CD4-positive, alpha-beta T cell (primary cell): ENCODE measurements at regions not wholly inside any gene's neighbourhood (a gene's known extent, or its start where the extent isn't known, plus 50 kb on each side); places are given as distances from the start of the nearest gene placed in this dataset.
A peak's percentile ranks its signal among the peaks of the same experiment; 100 is the strongest.
"Not testable (repeated sequence)": the region's sequence is repeated elsewhere in the genome, so short reads cannot be mapped to it uniquely, and the experiment has no call there.

Source experiments
- ATAC-seq: fragments of 200-7000 bp; cut with Tn5 transposase; one replicate; pipeline ENCODE4 v1.10.0; 2022; ENCODE audit warnings: mild to moderate bottlenecking; ENCODE audit not compliant: poor library complexity
- CTCF ChIA-PET: fragments of 350-600 bp; sonication (Branson Sonifier 250); formaldehyde crosslinking; loops from one replicate; lab custom pipeline; 2021; ENCODE audit warnings: antibody characterized with exemption, inconsistent platforms; lab: Charles Lee
- POLR2A ChIA-PET: fragments of 350-600 bp; sonication (Branson Sonifier 250); formaldehyde crosslinking; loops from one replicate; lab custom pipeline; 2021; ENCODE audit warnings: antibody characterized with exemption, inconsistent platforms; lab: Charles Lee
- DNase-seq, 14 experiments: peaks; one replicate each; pipeline ENCODE4 v3.0.0-alpha.2; 2013 to 2020; ENCODE audit warnings: mixed read lengths in 2 of 14
- H3K27ac ChIP-seq, 2 donors: one replicate each; pipeline versions ENCODE4 v1.5.1 to v1.7.0; 2013; ENCODE audit warnings: low read length in 2 of 2, low read depth in 1 of 2, mild to moderate bottlenecking in 1 of 2
- H3K27me3 ChIP-seq, 2 experiments: 1 replicate in 1 of 2; 2 replicates in 1 of 2; pipeline versions ENCODE4 v1.6.1 to v1.7.0; 2013; ENCODE audit warnings: low read length in 2 of 2, control low read depth in 1 of 2, mild to moderate bottlenecking in 1 of 2, moderate library complexity in 1 of 2; ENCODE audit not compliant: insufficient read depth in 2 of 2, control insufficient read depth in 1 of 2
- H3K36me3 ChIP-seq: one replicate; pipeline ENCODE4 v1.6.1; 2013; ENCODE audit warnings: low read length, control low read depth; ENCODE audit not compliant: insufficient read depth
- H3K4me1 ChIP-seq: one replicate; pipeline ENCODE4 v1.6.1; 2013; ENCODE audit warnings: low read length, control low read depth; ENCODE audit not compliant: insufficient read depth
- H3K4me3 ChIP-seq: one replicate; pipeline ENCODE4 v1.5.1; 2013; ENCODE audit warnings: mild to moderate bottlenecking, low read length, moderate library complexity
- H3K9me3 ChIP-seq, 2 experiments: 1 replicate in 1 of 2; 2 replicates in 1 of 2; pipeline versions ENCODE4 v1.6.1 to v1.7.0; 2013; ENCODE audit warnings: low read length in 2 of 2, mild to moderate bottlenecking in 2 of 2, control low read depth in 1 of 2, moderate library complexity in 1 of 2; ENCODE audit not compliant: control insufficient read depth in 1 of 2, insufficient read depth in 1 of 2
- H3K27ac Mint-ChIP-seq: one replicate; pipeline ENCODE4 v1.8.0; 2020; ENCODE audit warnings: mixed read lengths
- H3K27me3 Mint-ChIP-seq: one replicate; pipeline ENCODE4 v1.8.0; 2021; ENCODE audit warnings: mixed read lengths
- H3K36me3 Mint-ChIP-seq: one replicate; pipeline ENCODE4 v1.8.0; 2021; ENCODE audit warnings: low read depth, mixed read lengths
- H3K4me1 Mint-ChIP-seq: one replicate; pipeline ENCODE4 v1.8.0; 2021; ENCODE audit warnings: low read depth, mixed read lengths
- H3K4me3 Mint-ChIP-seq: one replicate; pipeline ENCODE4 v1.8.0; 2020; ENCODE audit warnings: mild to moderate bottlenecking, mixed read lengths
- H3K9me3 Mint-ChIP-seq: one replicate; pipeline ENCODE4 v1.8.0; 2020; ENCODE audit warnings: mixed read lengths
- intact Hi-C, 2 experiments: fragments of 100-400 bp; cut with DNase I in 1 of 2; cut with micrococcal nuclease in 1 of 2; formaldehyde crosslinking; loops; one replicate each; pipeline versions ENCODE4 v1.15.1 to v1.9.0; 2023 to 2025; cut with DNase I, micrococcal nuclease
- TF ChIP-seq, protein P1 (sequence below): fragments of 200-600 bp; IDR thresholded peaks from one replicate; pipeline ENCODE4 v1.8.0; 2022; ENCODE audit warnings: antibody characterized with exemption, mild to moderate bottlenecking

DNA sequence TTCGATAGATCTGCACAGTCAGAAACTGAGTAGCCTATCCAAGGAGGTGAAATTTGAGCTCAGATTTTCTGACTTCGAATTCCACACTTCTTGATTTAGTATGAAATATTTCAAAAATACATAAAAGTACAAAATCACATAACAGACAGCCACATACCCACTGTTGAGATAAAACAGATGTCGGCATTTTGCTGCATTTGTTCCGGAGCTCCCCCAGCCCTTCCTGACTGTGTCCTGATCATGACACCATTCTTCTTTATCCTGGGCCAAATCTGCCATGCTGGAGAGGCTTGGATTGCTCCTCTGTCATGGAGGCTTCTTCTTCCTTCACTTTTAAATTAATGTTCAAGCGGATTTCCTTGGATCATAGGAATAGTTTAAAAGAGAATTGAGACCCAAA is 124.2 kb upstream of the RBPJ start:
- Histone ChIP-seq H3K27me3 (no peaks in the 10 kb centered on the region), H3K36me3 (no peaks in the 10 kb centered on the region), H3K27ac (no peak overlapping the region), H3K9me3 (no peaks in the 10 kb centered on the region), H3K4me1 (peaks cover 41% of the 10 kb centered on the region), H3K4me3 (no peak overlapping the region)
- DNase-seq (no peak), ATAC-seq (no peak)
- Mint-ChIP-seq H3K4me1 (peaks cover 50% of the 10 kb centered on the region), H3K9me3 (no peaks in the 10 kb centered on the region), H3K27ac (peak overlapping the region; percentile 5), H3K4me3 (no peak overlapping the region), H3K27me3 (no peaks in the 10 kb centered on the region), H3K36me3 (no peaks in the 10 kb centered on the region)
- TF ChIP-seq, protein P1, sequence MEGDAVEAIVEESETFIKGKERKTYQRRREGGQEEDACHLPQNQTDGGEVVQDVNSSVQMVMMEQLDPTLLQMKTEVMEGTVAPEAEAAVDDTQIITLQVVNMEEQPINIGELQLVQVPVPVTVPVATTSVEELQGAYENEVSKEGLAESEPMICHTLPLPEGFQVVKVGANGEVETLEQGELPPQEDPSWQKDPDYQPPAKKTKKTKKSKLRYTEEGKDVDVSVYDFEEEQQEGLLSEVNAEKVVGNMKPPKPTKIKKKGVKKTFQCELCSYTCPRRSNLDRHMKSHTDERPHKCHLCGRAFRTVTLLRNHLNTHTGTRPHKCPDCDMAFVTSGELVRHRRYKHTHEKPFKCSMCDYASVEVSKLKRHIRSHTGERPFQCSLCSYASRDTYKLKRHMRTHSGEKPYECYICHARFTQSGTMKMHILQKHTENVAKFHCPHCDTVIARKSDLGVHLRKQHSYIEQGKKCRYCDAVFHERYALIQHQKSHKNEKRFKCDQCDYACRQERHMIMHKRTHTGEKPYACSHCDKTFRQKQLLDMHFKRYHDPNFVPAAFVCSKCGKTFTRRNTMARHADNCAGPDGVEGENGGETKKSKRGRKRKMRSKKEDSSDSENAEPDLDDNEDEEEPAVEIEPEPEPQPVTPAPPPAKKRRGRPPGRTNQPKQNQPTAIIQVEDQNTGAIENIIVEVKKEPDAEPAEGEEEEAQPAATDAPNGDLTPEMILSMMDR: no peak
- POLR2A ChIA-PET: interaction anchor here (4.0 kb wide), 1 partner anchor 123 kb away, joined by 22 read pairs; the partner anchor contains the start of gene RBPJ
- intact Hi-C loops: loop anchor here in 1 of 2 experiments (5.0 kb wide), 1 partner anchor 126 kb away; the partner anchor contains the start of gene RBPJ
- CTCF ChIA-PET: interaction anchor here (1.0 kb wide), 1 partner anchor 10 kb away, joined by 3 read pairs; no protein-coding TSS in a partner anchor

DNA sequence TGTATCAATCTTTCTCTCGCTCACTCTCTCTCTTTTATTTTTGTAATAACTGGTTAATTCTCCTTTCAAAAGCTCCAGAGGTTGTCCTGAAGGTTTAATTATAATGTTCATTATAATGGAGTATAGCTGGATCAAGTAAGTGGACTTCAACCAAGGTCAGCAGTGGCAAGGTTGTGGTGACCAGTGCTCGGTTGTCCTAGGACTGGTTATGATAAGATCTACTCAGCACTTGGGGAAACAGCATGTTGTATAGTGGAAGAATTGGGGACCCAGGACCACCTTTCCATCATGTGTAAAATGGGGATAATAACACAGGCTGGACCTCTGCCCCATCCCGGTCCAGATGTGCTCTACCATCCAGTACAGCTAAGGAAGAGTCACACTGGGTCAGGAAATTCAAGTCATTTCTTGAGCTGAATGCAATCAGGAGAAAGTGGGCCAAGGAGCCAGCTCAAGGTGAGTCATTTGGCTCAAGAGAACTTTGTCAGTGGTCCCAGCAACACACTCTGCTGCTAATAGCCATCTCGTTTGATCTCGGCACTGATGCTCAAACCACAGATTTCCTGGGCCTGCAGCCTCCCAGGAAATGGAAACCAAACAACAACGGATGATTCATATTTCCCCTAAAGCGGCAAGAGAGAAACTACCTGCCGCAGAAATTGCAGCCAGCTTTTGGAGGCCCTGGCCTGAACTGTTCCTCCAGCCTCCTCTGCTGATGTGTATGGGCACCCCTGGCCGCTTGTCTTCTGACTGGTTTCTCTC is 123.6 kb upstream of the RBPJ start:
- Histone ChIP-seq H3K4me1 (peaks cover 41% of the 10 kb centered on the region), H3K36me3 (no peaks in the 10 kb centered on the region), H3K9me3 (no peaks in the 10 kb centered on the region), H3K27ac (peak overlapping the region in 1 of 2 donors; percentile 18), H3K27me3 (no peaks in the 10 kb centered on the region), H3K4me3 (peak overlapping the region; percentile 8)
- TF ChIP-seq, protein P1: no peak
- no peaks in the 10 kb centered on the region for H3K9me3 Mint-ChIP-seq
- DNase-seq: peak; percentile 11 to 89 (median 56)
- H3K4me3 Mint-ChIP-seq: peak overlapping the region; percentile 57
- ChIA-PET POLR2A (interaction anchor here (4.0 kb wide), 1 partner anchor 122 kb away, joined by 22 read pairs; the partner anchor contains the start of gene RBPJ), CTCF (interaction anchor here (0.7 to 1.0 kb wide), 2 partner anchors 11 to 115 kb away, joined by 3 read pairs; no protein-coding TSS in a partner anchor)
- peak overlapping the region; percentile 73 for H3K27ac Mint-ChIP-seq
- intact Hi-C loops: loop anchor here in 1 of 2 experiments (5.0 kb wide), 1 partner anchor 125 kb away; the partner anchor contains the start of gene RBPJ
- no peaks in the 10 kb centered on the region for H3K27me3 Mint-ChIP-seq
- peaks cover 50% of the 10 kb centered on the region for H3K4me1 Mint-ChIP-seq
- ATAC-seq: peak; percentile 82
- no peaks in the 10 kb centered on the region for H3K36me3 Mint-ChIP-seq

DNA sequence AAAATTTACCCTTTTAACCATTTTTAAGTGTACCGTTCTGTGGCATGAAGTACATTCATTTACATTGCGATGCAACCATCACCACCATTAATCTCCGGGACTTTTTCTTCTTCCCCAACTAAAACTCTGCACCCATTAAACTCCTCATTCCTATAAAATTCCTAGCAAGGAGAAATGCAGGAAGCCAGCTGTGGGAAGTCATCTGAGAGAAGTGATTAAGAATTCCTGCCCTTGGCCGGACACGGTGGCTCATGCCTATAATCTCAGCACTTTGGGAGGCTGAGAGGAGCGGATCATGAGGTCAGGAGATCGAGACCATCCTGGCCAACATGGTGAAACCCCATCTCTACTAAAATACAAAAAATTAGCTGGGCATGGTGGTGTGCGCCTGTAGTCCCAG is 121.9 kb upstream of the RBPJ start:
- H3K36me3 ChIP-seq, H3K4me3 ChIP-seq, ATAC-seq, H3K36me3 Mint-ChIP-seq, H3K27ac ChIP-seq, H3K27me3 ChIP-seq, H3K27me3 Mint-ChIP-seq, CTCF ChIA-PET, H3K4me3 Mint-ChIP-seq, H3K9me3 ChIP-seq, H3K9me3 Mint-ChIP-seq, DNase-seq: not testable (repeated sequence)
- peaks cover 45% of the 10 kb centered on the region for H3K4me1 ChIP-seq
- H3K4me1 Mint-ChIP-seq: peaks cover 54% of the 10 kb centered on the region
- H3K27ac Mint-ChIP-seq: peak overlapping the region; percentile 32
- intact Hi-C loops: loop anchor here in 1 of 2 experiments (5.0 kb wide), 1 partner anchor 123 kb away; the partner anchor contains the start of gene RBPJ
- POLR2A ChIA-PET: interaction anchor here (4.0 kb wide), 1 partner anchor 121 kb away, joined by 22 read pairs; the partner anchor contains the start of gene RBPJ
